Femur (tissue), 1 donor: ENCODE measurements at regions not wholly inside any gene's neighbourhood (a gene's known extent, or its start where the extent isn't known, plus 50 kb on each side); places are given as distances from the start of the nearest gene placed in this dataset.

ENCODE experiments used
- DNase-seq: peaks from one replicate; pipeline ENCODE4 v3.0.0-alpha.2; 2017

DNA sequence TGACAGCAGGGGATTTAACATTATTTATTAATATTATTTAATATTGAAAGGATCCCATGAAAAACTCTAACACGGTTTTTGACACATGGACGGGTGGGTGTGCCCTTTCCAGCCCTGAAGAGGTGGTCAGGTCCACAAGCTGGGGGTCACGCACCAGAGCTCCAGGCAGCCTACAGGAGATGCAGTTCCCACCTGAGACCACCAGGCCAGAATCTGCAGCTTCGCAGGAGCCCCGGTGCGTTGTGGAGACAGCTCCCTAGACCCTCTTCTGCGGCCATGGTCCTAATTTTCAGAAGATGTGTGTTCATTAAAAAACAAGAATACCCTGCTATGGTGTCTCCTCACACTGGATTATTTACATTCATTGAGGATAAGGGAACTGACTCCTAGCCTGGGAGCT, 331.1 kb downstream of the C16orf95 start:
- no peak for DNase-seq

- DNase-seq = no peak
These were observed 330.2 kb downstream of the C16orf95 start for GRCh38 chr16:86986809-86987487.

DNA sequence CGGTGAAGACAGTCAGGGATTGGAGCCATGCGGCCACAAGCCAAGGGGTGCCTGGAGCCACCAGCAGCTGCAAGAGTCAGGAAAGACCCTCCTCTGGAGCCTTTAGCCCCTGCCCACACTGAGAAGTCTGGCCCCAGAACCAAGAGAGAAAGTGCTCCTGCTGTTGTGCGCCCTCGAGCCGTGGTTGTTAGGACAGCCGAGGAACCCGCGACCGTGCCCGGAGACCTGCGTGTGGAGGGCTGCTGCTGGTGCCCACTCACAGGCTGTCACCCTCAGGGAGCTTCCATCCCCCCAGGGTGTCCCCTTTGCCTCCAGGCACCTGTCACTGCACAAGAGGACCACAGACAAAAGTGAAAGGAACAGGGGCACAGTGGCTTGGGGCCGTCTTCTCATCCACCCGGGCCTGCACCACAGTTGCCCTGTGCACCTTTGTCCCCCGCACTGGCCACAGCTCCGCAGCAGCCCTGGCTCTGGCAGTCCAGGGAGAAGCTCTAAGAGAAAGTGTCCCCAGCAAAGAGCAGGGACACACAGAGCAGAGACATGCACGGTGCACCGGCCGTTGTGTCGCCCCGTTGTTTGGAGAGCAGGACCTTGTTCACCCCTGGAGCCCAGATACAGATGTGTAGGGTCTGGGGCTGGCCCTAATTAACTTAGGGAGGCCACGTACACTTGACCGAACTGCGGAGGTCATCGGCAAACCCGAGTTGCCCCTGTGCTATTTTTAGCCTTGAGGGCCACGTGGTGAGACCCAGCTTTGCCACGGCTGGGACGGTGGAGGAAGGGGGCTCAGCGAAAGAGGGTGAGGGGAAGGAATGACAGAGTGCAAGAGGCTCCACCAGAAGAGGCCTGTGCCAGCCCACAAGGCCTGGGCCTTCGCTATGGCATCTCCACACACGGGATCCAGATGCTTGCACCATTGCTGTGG, 329.2 kb downstream of the C16orf95 start:
- DNase-seq = no peak

- no peak for DNase-seq
These were observed 328.1 kb downstream of the C16orf95 start for GRCh38 chr16:86988920-86989696.

GRCh38 chr16:86990451-86990850, 326.7 kb downstream of the C16orf95 start:
- no peak for DNase-seq

DNA sequence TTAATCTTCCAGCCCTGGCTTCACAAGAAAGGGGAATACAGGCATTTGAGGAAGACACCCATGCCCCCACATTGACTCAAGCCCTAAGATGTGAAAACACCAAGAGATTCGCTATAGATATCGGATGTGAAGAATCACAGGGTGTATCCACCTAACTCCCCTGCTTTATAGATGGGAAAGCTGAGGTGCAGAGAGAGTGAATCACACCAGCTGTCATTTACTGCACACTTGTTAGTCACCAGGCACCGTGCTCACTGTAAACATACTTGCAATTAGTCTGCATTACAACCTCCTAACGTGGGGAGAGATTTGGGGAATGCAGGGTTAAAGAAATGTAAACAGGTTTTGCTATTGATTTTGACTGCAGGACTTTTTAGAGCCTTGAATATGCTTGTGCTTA, 325.5 kb downstream of the C16orf95 start:
- no peak for DNase-seq

GRCh38 chr16:86992587-86992986, 324.6 kb downstream of the C16orf95 start:
- no peak for DNase-seq

GRCh38 chr16:86993426-86994110, 323.6 kb downstream of the C16orf95 start:
- DNase-seq = no peak

DNA sequence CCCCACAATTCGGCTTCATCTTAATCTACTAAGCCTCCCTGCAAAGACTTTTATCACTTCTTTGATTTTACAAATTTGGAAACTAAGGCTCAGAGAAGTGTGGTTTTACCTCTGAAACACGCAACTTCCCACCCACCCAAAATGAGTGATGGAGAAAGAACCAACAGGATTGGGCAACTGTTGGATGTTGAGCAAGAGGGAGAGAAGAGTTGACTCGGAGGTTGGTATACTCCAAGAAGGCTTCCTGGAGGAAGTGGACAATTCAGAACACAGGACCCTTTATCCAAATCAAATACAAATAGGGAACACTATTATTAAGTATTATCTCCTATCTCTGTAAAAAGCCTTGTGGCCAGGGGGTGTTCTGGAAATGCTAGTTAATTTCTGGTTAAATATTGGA, 323.0 kb downstream of the C16orf95 start:
- DNase-seq = peak; percentile 16

- peak; percentile 38 for DNase-seq
These were observed 322.5 kb downstream of the C16orf95 start for GRCh38 chr16:86994651-86995171.

GRCh38 chr16:86995456-86995855, 321.7 kb downstream of the C16orf95 start:
- DNase-seq = peak; percentile 13

GRCh38 chr16:86996081-86996480, 321.1 kb downstream of the C16orf95 start:
- DNase-seq = peak; percentile 5

- DNase-seq = peak; percentile 9
These were observed 320.1 kb downstream of the C16orf95 start for GRCh38 chr16:86997058-86997457.

DNA sequence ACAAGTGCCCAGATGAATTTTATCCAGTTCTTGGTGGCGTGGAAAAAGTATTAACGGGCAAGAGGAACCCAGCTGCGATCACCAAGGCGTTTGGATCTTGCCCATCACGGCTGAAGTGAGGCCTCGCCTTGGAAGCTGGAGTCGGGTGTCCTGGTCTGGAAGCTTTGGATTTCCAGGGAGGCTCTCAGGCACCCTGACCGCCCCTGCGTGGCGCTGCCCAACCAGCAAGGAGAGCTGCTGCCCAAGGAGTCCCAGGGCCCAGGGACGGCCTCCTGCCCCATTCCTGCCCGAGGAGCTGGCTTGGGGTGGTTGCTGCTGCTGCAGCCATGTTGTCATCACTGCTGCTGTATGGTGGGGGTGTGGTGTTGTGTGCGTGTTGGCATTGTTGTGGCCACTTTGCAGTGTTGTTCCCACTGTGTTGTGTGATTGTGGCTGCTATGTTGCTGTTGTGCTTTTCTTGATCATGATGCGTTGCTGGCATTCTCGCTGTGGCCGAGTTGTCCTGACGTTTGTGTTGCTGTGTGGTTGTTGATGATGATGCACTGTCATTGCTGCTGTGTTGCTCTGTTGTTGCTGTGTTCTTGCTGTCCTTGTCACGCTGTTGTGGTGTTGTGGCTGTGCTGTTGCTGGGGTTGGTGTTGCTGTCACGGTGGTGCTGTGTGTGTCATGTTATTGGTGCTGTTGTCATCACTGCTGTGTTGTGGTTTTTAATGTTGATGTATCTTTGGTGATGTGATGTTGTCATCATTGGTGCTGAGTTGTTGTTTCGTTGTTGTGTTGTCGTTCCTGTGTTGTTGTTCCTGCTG, 318.8 kb downstream of the C16orf95 start:
- peak; percentile 10 for DNase-seq

GRCh38 chr16:87000001-87000400, 317.2 kb downstream of the C16orf95 start:
- DNase-seq = no peak

- DNase-seq = no peak
These were observed 314.3 kb downstream of the C16orf95 start for GRCh38 chr16:87002717-87003413.

DNA sequence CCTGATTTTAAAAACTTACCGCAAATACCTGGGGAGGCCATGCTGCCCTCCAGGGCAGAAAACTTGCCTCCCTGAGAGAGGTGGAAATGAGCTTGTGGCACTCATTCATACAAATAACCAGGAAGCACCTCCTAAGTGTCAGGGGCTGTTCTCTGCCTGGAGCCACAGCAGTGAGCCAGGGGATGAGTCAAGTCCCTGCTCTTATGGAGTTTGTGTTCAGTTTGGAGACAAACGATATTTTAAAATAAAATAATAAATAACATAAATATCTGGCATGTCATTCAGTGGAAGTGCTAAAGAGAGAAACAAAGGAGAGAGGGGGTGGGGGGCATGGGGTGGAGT, 313.8 kb downstream of the C16orf95 start:
- no peak for DNase-seq

- DNase-seq = no peak
These were observed 311.2 kb downstream of the C16orf95 start for GRCh38 chr16:87006021-87006420.

GRCh38 chr16:87006789-87007745, 310.1 kb downstream of the C16orf95 start:
- DNase-seq = no peak

DNA sequence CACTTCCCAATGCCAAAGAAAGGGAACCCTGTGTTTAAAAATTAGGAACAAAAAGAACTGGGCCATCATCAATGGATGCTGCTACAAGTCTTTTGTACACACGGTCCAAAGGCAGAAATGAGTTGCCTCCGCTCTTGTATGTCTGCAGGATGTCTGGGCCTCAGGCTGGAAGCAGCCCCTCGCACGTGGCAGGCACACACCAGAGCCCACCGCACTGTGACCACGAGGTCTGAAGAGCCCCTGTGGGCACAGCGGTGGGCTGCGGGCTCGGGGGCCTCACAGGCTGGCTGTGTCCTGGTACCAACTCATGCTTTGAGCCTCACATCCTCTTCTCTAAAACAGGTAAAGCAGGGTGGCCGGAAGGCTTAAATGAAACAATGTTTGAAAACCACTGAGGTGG, 309.3 kb downstream of the C16orf95 start:
- DNase-seq = no peak
